OCI-LY3 (cell line): ENCODE measurements at regions not wholly inside any gene's neighbourhood (a gene's known extent, or its start where the extent isn't known, plus 50 kb on each side); places are given as distances from the start of the nearest gene placed in this dataset.

ENCODE experiments used
- EZH2phosphoT487 ChIP-seq: fragments of 200-600 bp; shearing (Covaris generic); IDR thresholded peaks from 2 replicates; pipeline ENCODE4 v1.6.1; 2018; ENCODE audit warnings: antibody characterized with exemption, mixed run types, low read depth
- TF ChIP-seq, protein P1 (sequence below): fragments of 200-600, 300-600 bp; sonication (generic); IDR thresholded peaks from 2 replicates; pipeline ENCODE4 v1.5.1; 2014; ENCODE audit warnings: antibody characterized with exemption, low read length, low read depth

- TF ChIP-seq, protein P1, sequence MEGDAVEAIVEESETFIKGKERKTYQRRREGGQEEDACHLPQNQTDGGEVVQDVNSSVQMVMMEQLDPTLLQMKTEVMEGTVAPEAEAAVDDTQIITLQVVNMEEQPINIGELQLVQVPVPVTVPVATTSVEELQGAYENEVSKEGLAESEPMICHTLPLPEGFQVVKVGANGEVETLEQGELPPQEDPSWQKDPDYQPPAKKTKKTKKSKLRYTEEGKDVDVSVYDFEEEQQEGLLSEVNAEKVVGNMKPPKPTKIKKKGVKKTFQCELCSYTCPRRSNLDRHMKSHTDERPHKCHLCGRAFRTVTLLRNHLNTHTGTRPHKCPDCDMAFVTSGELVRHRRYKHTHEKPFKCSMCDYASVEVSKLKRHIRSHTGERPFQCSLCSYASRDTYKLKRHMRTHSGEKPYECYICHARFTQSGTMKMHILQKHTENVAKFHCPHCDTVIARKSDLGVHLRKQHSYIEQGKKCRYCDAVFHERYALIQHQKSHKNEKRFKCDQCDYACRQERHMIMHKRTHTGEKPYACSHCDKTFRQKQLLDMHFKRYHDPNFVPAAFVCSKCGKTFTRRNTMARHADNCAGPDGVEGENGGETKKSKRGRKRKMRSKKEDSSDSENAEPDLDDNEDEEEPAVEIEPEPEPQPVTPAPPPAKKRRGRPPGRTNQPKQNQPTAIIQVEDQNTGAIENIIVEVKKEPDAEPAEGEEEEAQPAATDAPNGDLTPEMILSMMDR, result no peak
- no peak for TF ChIP-seq EZH2phosphoT487
Measured at GRCh38 chr14:71620401-71620800, 311.8 kb upstream of the RGS6 start.
